GM20000 (cell line): ENCODE measurements at regions not wholly inside any gene's neighbourhood (a gene's known extent, or its start where the extent isn't known, plus 50 kb on each side); places are given as distances from the start of the nearest gene placed in this dataset.
"Not testable (repeated sequence)": the region's sequence is repeated elsewhere in the genome, so short reads cannot be mapped to it uniquely, and the experiment has no call there.

ENCODE experiments used
- DNase-seq: peaks from one replicate; pipeline ENCODE4 v3.0.0; 2012; ENCODE audit warnings: low spot score

GRCh38 chr16:15307184-15307583 lies 70.9 kb downstream of the NPIPA5 start:
- not testable (repeated sequence) for DNase-seq

GRCh38 chr16:15305889-15306288 lies 72.2 kb downstream of the NPIPA5 start:
- not testable (repeated sequence) for DNase-seq

GRCh38 chr16:15303667-15304324 lies 74.3 kb downstream of the NPIPA5 start:
- DNase-seq = not testable (repeated sequence)

GRCh38 chr16:15297104-15297503 lies 81.0 kb downstream of the NPIPA5 start:
- DNase-seq = not testable (repeated sequence)

- DNase-seq = not testable (repeated sequence)
Measured at GRCh38 chr16:15274796-15275195, 103.3 kb downstream of the NPIPA5 start.

- DNase-seq = not testable (repeated sequence)
Measured at GRCh38 chr16:15273964-15274363, 104.1 kb downstream of the NPIPA5 start.

- DNase-seq = not testable (repeated sequence)
Measured at GRCh38 chr16:15266941-15267340, 111.2 kb downstream of the NPIPA5 start.

GRCh38 chr16:15262212-15262611 lies 115.9 kb downstream of the NPIPA5 start:
- not testable (repeated sequence) for DNase-seq

- DNase-seq = not testable (repeated sequence)
Measured at GRCh38 chr16:15247971-15248370, 130.1 kb downstream of the NPIPA5 start.

- DNase-seq = not testable (repeated sequence)
Measured at GRCh38 chr16:15236674-15237323, 141.3 kb downstream of the NPIPA5 start.

GRCh38 chr16:15235140-15235539 lies 141.1 kb upstream of the RRN3 start:
- DNase-seq = not testable (repeated sequence)

- DNase-seq = not testable (repeated sequence)
Measured at GRCh38 chr16:15234702-15235101, 140.6 kb upstream of the RRN3 start.

GRCh38 chr16:15230432-15230831 lies 136.4 kb upstream of the RRN3 start:
- DNase-seq = not testable (repeated sequence)

GRCh38 chr16:15229661-15230060 lies 135.6 kb upstream of the RRN3 start:
- DNase-seq = not testable (repeated sequence)

- DNase-seq = not testable (repeated sequence)
Measured at GRCh38 chr16:15224651-15225050, 130.6 kb upstream of the RRN3 start.

GRCh38 chr16:15223398-15223797 lies 129.3 kb upstream of the RRN3 start:
- not testable (repeated sequence) for DNase-seq
